Osteocyte (in vitro differentiated cells): ENCODE measurements at regions not wholly inside any gene's neighbourhood (a gene's known extent, or its start where the extent isn't known, plus 50 kb on each side); places are given as distances from the start of the nearest gene placed in this dataset.

Experiments used
- DNase-seq: peaks from one replicate; pipeline ENCODE4 v3.0.0; 2021; ENCODE audit warnings: mixed read lengths; ENCODE audit not compliant: unreplicated experiment; ENCODE audit errors: extremely low spot score
- H3K27ac Mint-ChIP-seq: one replicate; pipeline ENCODE4 v1.8.0; 2021; ENCODE audit warnings: mild to moderate bottlenecking, mixed read lengths; ENCODE audit not compliant: unreplicated experiment
- H3K27me3 Mint-ChIP-seq: one replicate; pipeline ENCODE4 v1.8.0; 2021; ENCODE audit warnings: mixed read lengths; ENCODE audit not compliant: unreplicated experiment
- H3K36me3 Mint-ChIP-seq: one replicate; pipeline ENCODE4 v1.8.0; 2021; ENCODE audit warnings: mixed read lengths; ENCODE audit not compliant: unreplicated experiment
- H3K4me1 Mint-ChIP-seq: one replicate; pipeline ENCODE4 v1.8.0; 2021; ENCODE audit warnings: mixed read lengths; ENCODE audit not compliant: unreplicated experiment
- H3K4me3 Mint-ChIP-seq: one replicate; pipeline ENCODE4 v1.8.0; 2021; ENCODE audit warnings: mild to moderate bottlenecking, moderate library complexity, mixed read lengths; ENCODE audit not compliant: unreplicated experiment
- H3K9me3 Mint-ChIP-seq: one replicate; pipeline ENCODE4 v1.8.0; 2021; ENCODE audit warnings: mixed read lengths; ENCODE audit not compliant: unreplicated experiment
- CTCF ChIP-seq: fragments of 200-600 bp; sonication (generic); IDR thresholded peaks from 2 replicates; pipeline ENCODE4 v1.5.0; 2021; ENCODE audit warnings: antibody characterized with exemption, mild to moderate bottlenecking, moderate library complexity

GRCh38 chr11:19566583-19567379, 145.9 kb upstream of the NAV2 start:
- Mint-ChIP-seq H3K36me3 (no peaks in the 10 kb centered on the region), H3K27ac (no peak overlapping the region), H3K9me3 (no peaks in the 10 kb centered on the region), H3K4me1 (peaks cover 7% of the 10 kb centered on the region), H3K27me3 (peaks cover 4% of the 10 kb centered on the region), H3K4me3 (no peak overlapping the region)
- TF ChIP-seq CTCF: no peak
- peak; percentile 44 for DNase-seq

- no peak for DNase-seq
- Mint-ChIP-seq H3K9me3 (no peaks in the 10 kb centered on the region), H3K4me1 (peaks cover 7% of the 10 kb centered on the region), H3K27me3 (peaks cover 9% of the 10 kb centered on the region), H3K4me3 (no peak overlapping the region), H3K27ac (no peak overlapping the region), H3K36me3 (no peaks in the 10 kb centered on the region)
- TF ChIP-seq CTCF: no peak
These were observed 147.0 kb upstream of the NAV2 start for GRCh38 chr11:19565639-19566038.

- no peak for TF ChIP-seq CTCF
- Mint-ChIP-seq H3K9me3 (no peaks in the 10 kb centered on the region), H3K4me1 (peaks cover 7% of the 10 kb centered on the region), H3K27ac (no peak overlapping the region), H3K36me3 (no peaks in the 10 kb centered on the region), H3K27me3 (peaks cover 24% of the 10 kb centered on the region), H3K4me3 (no peak overlapping the region)
- DNase-seq: no peak
These were observed 150.5 kb upstream of the NAV2 start for GRCh38 chr11:19562156-19562555.

- Mint-ChIP-seq H3K4me1 (peaks cover 7% of the 10 kb centered on the region), H3K9me3 (no peaks in the 10 kb centered on the region), H3K4me3 (no peak overlapping the region), H3K27me3 (peaks cover 25% of the 10 kb centered on the region), H3K36me3 (no peaks in the 10 kb centered on the region), H3K27ac (no peak overlapping the region)
- DNase-seq: peak; percentile 51
- TF ChIP-seq CTCF: no peak
These were observed 151.6 kb upstream of the NAV2 start for GRCh38 chr11:19561011-19561410.

GRCh38 chr11:19560156-19560555, 152.5 kb upstream of the NAV2 start:
- Mint-ChIP-seq H3K27me3 (peaks cover 27% of the 10 kb centered on the region), H3K9me3 (no peaks in the 10 kb centered on the region), H3K4me3 (no peak overlapping the region), H3K36me3 (no peaks in the 10 kb centered on the region), H3K4me1 (peaks cover 7% of the 10 kb centered on the region), H3K27ac (no peak overlapping the region)
- peak; percentile 53 for DNase-seq
- TF ChIP-seq CTCF: no peak
